Mesothelial cell of epicardium (in vitro differentiated cells): ENCODE measurements at regions not wholly inside any gene's neighbourhood (a gene's known extent, or its start where the extent isn't known, plus 50 kb on each side); places are given as distances from the start of the nearest gene placed in this dataset.

Source experiments
- DNase-seq, 2 experiments: peaks; one replicate each; pipeline ENCODE4 v3.0.0; 2021; ENCODE audit warnings: low spot score in 2 of 2; ENCODE audit not compliant: unreplicated experiment in 2 of 2
- H3K27ac Mint-ChIP-seq: 2 replicates; pipeline ENCODE4 v1.8.0; 2021; ENCODE audit warnings: mixed read lengths
- H3K27me3 Mint-ChIP-seq: 2 replicates; pipeline ENCODE4 v1.8.0; 2021; ENCODE audit warnings: low read depth, mixed read lengths
- H3K36me3 Mint-ChIP-seq: 2 replicates; pipeline ENCODE4 v1.8.0; 2021; ENCODE audit warnings: mixed read lengths
- H3K4me1 Mint-ChIP-seq: 2 replicates; pipeline ENCODE4 v1.8.0; 2021; ENCODE audit warnings: mixed read lengths
- H3K4me3 Mint-ChIP-seq: 2 replicates; pipeline ENCODE4 v1.8.0; 2021; ENCODE audit warnings: mild to moderate bottlenecking, moderate library complexity, mixed read lengths
- H3K9me3 Mint-ChIP-seq: 2 replicates; pipeline ENCODE4 v1.8.0; 2021; ENCODE audit warnings: mixed read lengths
- CTCF ChIP-seq: fragments of 200-600 bp; sonication (generic); IDR thresholded peaks from one replicate; pipeline ENCODE4 v1.5.0; 2021; ENCODE audit warnings: antibody characterized with exemption; ENCODE audit not compliant: unreplicated experiment

- H3K4me1 Mint-ChIP-seq: no peaks in the 10 kb centered on the region
- H3K27ac Mint-ChIP-seq: no peak overlapping the region
- H3K4me3 Mint-ChIP-seq: no peak overlapping the region
- no peaks in the 10 kb centered on the region for H3K27me3 Mint-ChIP-seq
- H3K36me3 Mint-ChIP-seq: no peaks in the 10 kb centered on the region
- DNase-seq: no peak
- H3K9me3 Mint-ChIP-seq: no peaks in the 10 kb centered on the region
- no peak for TF ChIP-seq CTCF
Observed at GRCh38 chr11:70877151-70877550, 375.2 kb downstream of the SHANK2 start.

GRCh38 chr11:70878366-70878765, 374.0 kb downstream of the SHANK2 start:
- no peaks in the 10 kb centered on the region for H3K9me3 Mint-ChIP-seq
- H3K36me3 Mint-ChIP-seq: no peaks in the 10 kb centered on the region
- H3K27me3 Mint-ChIP-seq: no peaks in the 10 kb centered on the region
- no peak overlapping the region for H3K27ac Mint-ChIP-seq
- TF ChIP-seq CTCF: no peak
- DNase-seq: no peak
- no peaks in the 10 kb centered on the region for H3K4me1 Mint-ChIP-seq
- H3K4me3 Mint-ChIP-seq: no peak overlapping the region

- Mint-ChIP-seq H3K9me3 (no peaks in the 10 kb centered on the region), H3K36me3 (no peaks in the 10 kb centered on the region), H3K27me3 (no peaks in the 10 kb centered on the region), H3K4me3 (no peak overlapping the region), H3K4me1 (no peaks in the 10 kb centered on the region), H3K27ac (no peak overlapping the region)
- no peak for DNase-seq
- no peak for TF ChIP-seq CTCF
Observed at GRCh38 chr11:70879601-70880285, 372.6 kb downstream of the SHANK2 start.

- Mint-ChIP-seq H3K27ac (no peak overlapping the region), H3K4me3 (no peak overlapping the region), H3K9me3 (no peaks in the 10 kb centered on the region), H3K27me3 (peaks cover 4% of the 10 kb centered on the region), H3K4me1 (no peaks in the 10 kb centered on the region), H3K36me3 (no peaks in the 10 kb centered on the region)
- TF ChIP-seq CTCF: no peak
- DNase-seq: no peak
Observed at GRCh38 chr11:70880416-70880815, 372.0 kb downstream of the SHANK2 start.

- no peak for TF ChIP-seq CTCF
- Mint-ChIP-seq H3K4me1 (no peaks in the 10 kb centered on the region), H3K27me3 (peaks cover 4% of the 10 kb centered on the region), H3K4me3 (no peak overlapping the region), H3K9me3 (no peaks in the 10 kb centered on the region), H3K27ac (no peak overlapping the region), H3K36me3 (no peaks in the 10 kb centered on the region)
- DNase-seq: no peak
Observed at GRCh38 chr11:70881948-70882715, 370.2 kb downstream of the SHANK2 start.
